Ovary (tissue), 3 donors: ENCODE measurements at regions not wholly inside any gene's neighbourhood (a gene's known extent, or its start where the extent isn't known, plus 50 kb on each side); places are given as distances from the start of the nearest gene placed in this dataset.

Experiments
- CTCF ChIP-seq, 3 donors: fragments of 450-650 bp in 2 of 3; fragments of 200-600 bp in 1 of 3; IDR thresholded peaks; one replicate each; pipeline versions ENCODE4 v1.5.1 to v1.8.0; 2016 to 2022; ENCODE audit warnings: antibody characterized with exemption in 3 of 3, mild to moderate bottlenecking in 1 of 3
- EP300 ChIP-seq: sonication (generic); formaldehyde crosslinking; IDR thresholded peaks from one replicate; pipeline ENCODE4 v1.6.1; 2017; ENCODE audit warnings: antibody characterized with exemption
- POLR2A ChIP-seq: fragments of 450-650 bp; IDR thresholded peaks from one replicate; pipeline ENCODE4 v1.6.1; 2017; ENCODE audit warnings: antibody characterized with exemption, mild to moderate bottlenecking, moderate library complexity
- donor health status: DM: no; HTN: no; CAD: no.

DNA sequence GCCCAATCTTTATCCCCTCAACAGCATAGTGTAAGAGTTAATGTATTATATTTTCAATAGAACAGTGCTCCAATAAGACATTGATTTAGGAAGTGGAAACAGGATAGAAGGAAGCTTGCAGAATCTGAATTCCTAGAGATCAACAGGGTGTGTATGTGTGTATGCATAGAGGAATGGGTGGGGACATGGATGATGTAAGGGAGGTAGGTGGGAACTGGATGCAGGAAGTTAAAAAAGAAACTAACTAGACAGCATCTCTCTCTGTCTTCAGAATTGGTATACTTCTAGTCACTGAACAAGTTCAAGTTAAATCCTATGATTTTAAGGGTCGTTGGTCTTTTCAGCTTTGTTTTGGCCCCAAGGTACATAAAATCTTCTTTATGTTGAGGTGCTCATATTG lies 196.6 kb downstream of the PMAIP1 start:
- no peak for TF ChIP-seq CTCF (IDR thresholded peaks at IDR 0.05)
- TF ChIP-seq POLR2A = no peak
- no peak for TF ChIP-seq EP300
